Stomach smooth muscle (tissue), 2 donors: ENCODE measurements at regions not wholly inside any gene's neighbourhood (a gene's known extent, or its start where the extent isn't known, plus 50 kb on each side); places are given as distances from the start of the nearest gene placed in this dataset.

Experiments
- H3K27ac ChIP-seq: one replicate; pipeline ENCODE4 v1.7.0; 2013; ENCODE audit warnings: mild to moderate bottlenecking, low read length, inconsistent platforms
- H3K27me3 ChIP-seq, 2 donors: one replicate each; pipeline ENCODE4 v1.7.0; 2013; ENCODE audit warnings: low read length in 2 of 2; ENCODE audit not compliant: insufficient read depth in 2 of 2, control insufficient read depth in 1 of 2
- H3K36me3 ChIP-seq, 2 donors: one replicate each; pipeline ENCODE4 v1.7.0; 2013; ENCODE audit warnings: low read length in 2 of 2; ENCODE audit not compliant: control insufficient read depth in 2 of 2, insufficient read depth in 2 of 2
- H3K4me1 ChIP-seq: one replicate; pipeline ENCODE4 v1.7.0; 2013; ENCODE audit warnings: low read length; ENCODE audit not compliant: control insufficient read depth, insufficient read depth
- H3K4me3 ChIP-seq, 2 donors: one replicate each; pipeline ENCODE4 v1.7.0; 2013; ENCODE audit warnings: low read length in 2 of 2
- H3K9ac ChIP-seq, 2 donors: one replicate each; pipeline ENCODE4 v1.7.0; 2013; ENCODE audit warnings: low read length in 2 of 2, mild to moderate bottlenecking in 1 of 2
- H3K9me3 ChIP-seq, 2 donors: one replicate each; pipeline ENCODE4 v1.7.0; 2013; ENCODE audit warnings: low read length in 2 of 2; ENCODE audit not compliant: control insufficient read depth in 2 of 2
- donor health status: healthy.
- donor health status: Pancreatic carcinoma.

DNA sequence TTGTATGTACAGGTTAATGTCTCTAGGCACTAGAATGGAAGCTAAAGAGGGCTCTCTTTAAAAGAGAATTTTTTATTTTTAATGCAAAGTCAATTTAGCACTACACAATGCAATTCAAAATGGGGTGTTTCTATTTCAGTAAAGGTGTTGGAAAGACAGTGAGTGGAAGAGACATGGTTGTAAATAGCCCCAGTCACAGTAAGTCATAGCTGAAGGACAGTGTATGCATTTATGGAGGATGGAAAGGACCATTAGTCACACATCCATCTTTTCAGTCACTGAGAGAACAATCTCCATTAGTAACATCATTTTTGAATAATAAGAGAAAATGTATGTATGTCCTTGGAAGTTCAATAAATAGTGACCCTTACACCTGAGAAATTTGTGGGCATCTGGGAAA is 148.0 kb downstream of the PDHA2 start:
- no peak overlapping the region for H3K27ac ChIP-seq
- H3K9me3 ChIP-seq: no peaks in the 10 kb centered on the region
- H3K27me3 ChIP-seq: no peaks in the 10 kb centered on the region
- H3K36me3 ChIP-seq: no peaks in the 10 kb centered on the region
- no peak overlapping the region for H3K4me3 ChIP-seq
- H3K9ac ChIP-seq: no peak overlapping the region
- H3K4me1 ChIP-seq: no peaks in the 10 kb centered on the region

DNA sequence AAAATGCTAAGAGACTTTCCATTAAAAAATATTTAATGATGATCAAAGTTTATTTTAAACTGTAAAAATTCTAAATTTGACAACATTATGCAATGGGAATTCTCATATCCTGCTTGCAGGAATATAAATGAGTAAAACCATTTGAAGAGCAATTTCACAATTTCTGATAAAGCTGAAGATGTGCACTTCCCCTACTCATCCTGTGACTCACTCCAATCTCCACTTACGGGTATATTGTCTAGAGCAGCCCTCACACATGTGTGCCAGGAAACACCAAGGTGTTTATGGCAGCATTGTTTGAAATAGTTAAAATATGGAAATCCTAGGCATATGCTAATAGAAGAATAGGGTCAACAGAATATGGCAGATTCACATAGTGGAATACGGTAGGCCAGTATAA is 158.4 kb downstream of the PDHA2 start:
- Histone ChIP-seq H3K27ac (no peak overlapping the region), H3K4me1 (no peaks in the 10 kb centered on the region), H3K27me3 (no peaks in the 10 kb centered on the region), H3K9ac (no peak overlapping the region), H3K36me3 (no peaks in the 10 kb centered on the region), H3K9me3 (no peaks in the 10 kb centered on the region), H3K4me3 (no peak overlapping the region)

DNA sequence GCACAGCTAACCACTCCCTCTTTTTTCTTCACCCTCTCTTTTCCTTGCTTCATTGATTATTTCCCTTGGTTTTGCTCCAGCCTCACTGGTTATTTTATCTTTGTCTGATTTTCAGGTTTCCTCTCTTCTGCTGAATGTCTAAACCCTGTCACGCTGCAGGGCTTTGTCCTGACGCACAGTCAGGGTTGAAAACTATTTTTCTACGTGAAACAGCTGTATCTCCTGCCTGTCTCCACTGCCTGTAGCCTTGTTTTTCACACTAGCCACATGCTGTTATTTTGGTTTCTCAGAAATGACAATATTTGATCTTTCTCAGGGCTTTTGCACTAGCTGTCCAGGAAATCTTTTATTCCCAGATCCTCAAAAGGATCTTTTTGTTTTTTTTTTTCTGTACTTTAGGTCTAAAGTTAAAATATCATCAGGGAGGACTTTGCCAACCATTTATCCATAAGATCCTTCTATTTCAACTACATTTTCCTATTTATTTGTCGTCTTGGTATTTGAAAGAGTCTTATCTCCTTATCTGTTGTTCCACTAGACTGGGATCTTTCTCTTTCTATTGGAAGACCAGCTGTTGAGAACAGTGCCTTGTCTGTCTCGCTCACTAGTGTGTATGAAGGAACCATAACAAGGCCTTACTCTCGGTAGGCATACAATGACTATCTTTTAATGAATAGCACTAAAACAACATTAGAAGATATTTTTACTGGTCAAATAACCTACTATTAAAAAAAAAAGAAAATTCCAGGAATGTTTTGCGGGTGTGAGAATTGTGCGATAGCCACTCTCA is 164.3 kb downstream of the PDHA2 start:
- Histone ChIP-seq H3K4me3 (no peak overlapping the region), H3K27me3 (no peaks in the 10 kb centered on the region), H3K27ac (no peak overlapping the region), H3K9ac (no peak overlapping the region), H3K36me3 (no peaks in the 10 kb centered on the region), H3K9me3 (no peaks in the 10 kb centered on the region), H3K4me1 (no peaks in the 10 kb centered on the region)

DNA sequence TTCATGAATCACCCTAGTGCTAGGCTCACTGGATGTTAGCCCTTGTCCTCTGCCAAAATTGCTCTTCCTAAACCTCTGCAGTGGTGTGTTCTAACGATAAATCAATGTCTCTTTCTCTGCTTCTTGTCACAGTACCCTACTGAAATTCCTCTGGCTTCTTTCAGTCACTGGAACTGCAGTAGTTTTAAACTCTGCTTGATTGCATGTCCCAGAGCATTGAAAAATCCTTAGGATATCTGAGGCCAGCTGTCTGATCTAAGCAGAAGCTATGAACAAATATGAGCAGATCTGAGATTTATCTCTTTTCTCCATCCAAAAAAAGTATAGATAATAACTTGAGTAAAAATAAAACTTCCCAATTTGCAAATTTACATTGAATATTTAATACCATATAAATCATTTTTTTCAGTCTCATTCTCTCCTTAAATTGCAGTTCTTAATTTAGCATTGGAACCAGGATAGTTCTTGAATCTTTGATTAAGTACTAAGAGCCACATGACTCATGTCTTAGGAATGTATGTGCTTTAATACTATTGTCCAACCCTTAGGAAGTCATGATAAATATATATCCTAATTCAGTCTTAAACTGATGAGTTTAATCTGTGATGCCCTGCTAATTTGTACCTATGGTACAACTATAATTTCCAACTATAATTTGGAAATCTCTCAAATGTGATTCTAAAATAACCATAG is 169.7 kb downstream of the PDHA2 start:
- Histone ChIP-seq H3K4me3 (no peak overlapping the region), H3K9ac (no peak overlapping the region)

DNA sequence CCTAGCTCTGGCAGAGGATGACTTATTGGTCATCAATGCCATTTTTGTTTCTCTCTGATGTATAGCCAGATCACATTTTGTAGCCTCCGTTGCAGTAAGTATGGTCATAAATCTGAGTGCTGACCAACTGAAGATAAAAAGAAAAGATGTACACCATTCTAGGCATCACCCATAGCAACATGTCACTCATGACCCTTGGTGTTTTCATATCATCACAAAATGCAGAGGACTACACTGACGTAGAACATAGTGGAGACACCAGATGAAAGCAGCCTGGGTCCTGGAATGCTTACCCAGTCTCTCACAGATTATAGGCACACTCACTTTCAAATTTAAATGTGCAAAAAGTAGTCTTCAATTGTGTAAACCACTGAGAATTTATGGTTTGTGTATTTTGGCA is 172.8 kb downstream of the PDHA2 start:
- no peak overlapping the region for H3K4me3 ChIP-seq
- no peaks in the 10 kb centered on the region for H3K9me3 ChIP-seq
- no peak overlapping the region for H3K9ac ChIP-seq

More for the DNA sequence above, 169.7 kb downstream of the PDHA2 start:
- Histone ChIP-seq H3K4me1 (no peaks in the 10 kb centered on the region), H3K27ac (no peak overlapping the region), H3K9me3 (no peaks in the 10 kb centered on the region), H3K36me3 (no peaks in the 10 kb centered on the region), H3K27me3 (no peaks in the 10 kb centered on the region)

DNA sequence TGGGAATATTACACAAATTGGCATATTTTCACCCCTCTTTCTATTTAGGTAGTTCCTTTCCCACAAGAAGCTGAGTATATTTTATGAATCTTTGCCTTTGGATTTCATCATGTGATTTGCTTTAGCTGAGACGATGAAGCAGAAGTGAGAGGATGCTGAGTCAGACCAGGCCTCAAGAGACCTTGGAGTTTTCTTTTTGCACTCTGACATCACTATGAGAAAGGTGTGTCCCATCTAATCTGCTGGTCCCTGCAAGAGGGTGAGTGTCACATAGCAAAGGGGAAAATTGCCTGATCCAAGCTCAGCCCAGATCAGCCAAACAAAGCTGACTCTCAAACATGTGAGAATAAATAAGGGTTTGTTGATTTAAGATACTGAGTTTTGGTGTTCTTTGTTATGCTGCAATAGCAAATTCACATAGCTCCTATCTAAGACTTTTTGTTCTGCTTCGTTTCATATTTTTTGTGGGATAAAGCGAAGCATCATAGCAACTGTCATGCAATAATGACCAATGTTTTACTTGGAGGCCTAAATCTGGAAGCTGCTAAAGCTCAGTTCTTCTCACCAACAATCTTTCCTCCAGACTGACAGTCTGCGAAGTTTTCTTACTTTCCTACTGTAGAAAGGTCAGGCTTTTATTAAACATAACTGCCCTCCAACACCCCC is 176.9 kb downstream of the PDHA2 start:
- Histone ChIP-seq H3K36me3 (no peaks in the 10 kb centered on the region), H3K4me1 (no peaks in the 10 kb centered on the region), H3K27ac (no peak overlapping the region), H3K27me3 (no peaks in the 10 kb centered on the region), H3K9ac (no peak overlapping the region), H3K4me3 (no peak overlapping the region), H3K9me3 (no peaks in the 10 kb centered on the region)

More for the DNA sequence above, 172.8 kb downstream of the PDHA2 start:
- H3K27ac ChIP-seq: no peak overlapping the region
- no peaks in the 10 kb centered on the region for H3K36me3 ChIP-seq
- H3K27me3 ChIP-seq: no peaks in the 10 kb centered on the region
- H3K4me1 ChIP-seq: no peaks in the 10 kb centered on the region

DNA sequence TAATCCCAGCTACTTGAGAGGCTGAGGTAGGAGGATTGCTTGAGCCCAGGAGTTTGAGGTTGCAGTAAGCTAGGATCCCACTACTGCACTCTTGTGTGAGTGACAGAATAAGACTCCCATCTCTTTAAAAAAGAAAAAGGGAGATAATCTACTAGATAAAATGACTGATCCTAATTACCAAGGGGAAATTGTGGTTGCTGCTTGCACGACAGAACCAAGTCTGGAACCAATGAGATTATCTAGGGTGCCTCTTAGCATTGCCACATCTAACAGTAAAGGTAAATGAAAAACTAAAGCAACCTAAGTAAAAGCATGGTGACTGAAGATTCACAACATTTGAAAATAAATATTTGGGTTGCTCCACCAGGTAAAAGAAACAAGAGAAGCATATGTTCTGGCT is 185.1 kb downstream of the PDHA2 start:
- no peak overlapping the region for H3K9ac ChIP-seq
- no peak overlapping the region for H3K4me3 ChIP-seq
- H3K27ac ChIP-seq: no peak overlapping the region
- no peaks in the 10 kb centered on the region for H3K36me3 ChIP-seq
- H3K4me1 ChIP-seq: no peaks in the 10 kb centered on the region
- H3K27me3 ChIP-seq: no peaks in the 10 kb centered on the region
- H3K9me3 ChIP-seq: no peaks in the 10 kb centered on the region

DNA sequence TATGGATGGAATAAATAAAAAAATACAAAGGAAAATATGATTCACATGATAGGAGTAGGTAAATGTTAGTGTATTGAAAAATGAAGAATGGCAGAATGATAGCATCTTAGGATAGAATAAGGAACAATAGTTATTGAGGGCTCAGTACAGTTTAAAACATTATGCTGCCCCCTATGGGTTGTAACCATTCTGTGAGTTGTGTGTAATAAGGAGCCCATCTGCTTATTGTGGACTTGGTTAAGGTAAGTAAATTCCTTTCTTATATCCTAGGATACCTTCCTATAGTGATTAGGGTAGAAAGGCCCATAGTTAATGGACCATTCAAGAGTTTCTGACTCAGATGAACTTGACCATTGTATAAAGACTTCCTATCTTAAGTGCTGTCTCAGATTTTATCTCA is 195.8 kb downstream of the PDHA2 start:
- Histone ChIP-seq H3K4me1 (no peaks in the 10 kb centered on the region), H3K27ac (no peak overlapping the region), H3K9me3 (no peaks in the 10 kb centered on the region), H3K9ac (no peak overlapping the region), H3K27me3 (no peaks in the 10 kb centered on the region), H3K4me3 (no peak overlapping the region), H3K36me3 (no peaks in the 10 kb centered on the region)

DNA sequence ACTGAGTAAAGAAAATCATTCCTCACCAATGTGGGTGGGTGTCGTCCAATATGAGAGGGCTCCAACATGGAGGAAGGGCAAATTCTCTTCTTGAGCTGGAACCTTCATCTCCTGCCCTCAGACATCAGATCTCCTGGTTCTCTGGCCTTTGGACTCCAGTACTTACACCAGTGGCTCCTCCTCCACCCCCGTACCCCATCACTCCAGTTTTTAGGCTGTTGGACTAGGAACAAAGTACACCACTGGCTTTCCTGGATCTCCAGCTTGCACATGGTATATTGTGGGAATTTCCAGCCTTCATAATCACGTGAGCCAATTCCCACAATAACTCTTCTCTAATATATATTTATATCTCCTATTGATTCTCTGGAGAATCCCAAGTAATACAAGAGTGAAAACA is 196.9 kb downstream of the PDHA2 start:
- Histone ChIP-seq H3K27ac (no peak overlapping the region), H3K4me1 (no peaks in the 10 kb centered on the region), H3K9ac (no peak overlapping the region), H3K9me3 (no peaks in the 10 kb centered on the region), H3K4me3 (no peak overlapping the region), H3K27me3 (no peaks in the 10 kb centered on the region), H3K36me3 (no peaks in the 10 kb centered on the region)

DNA sequence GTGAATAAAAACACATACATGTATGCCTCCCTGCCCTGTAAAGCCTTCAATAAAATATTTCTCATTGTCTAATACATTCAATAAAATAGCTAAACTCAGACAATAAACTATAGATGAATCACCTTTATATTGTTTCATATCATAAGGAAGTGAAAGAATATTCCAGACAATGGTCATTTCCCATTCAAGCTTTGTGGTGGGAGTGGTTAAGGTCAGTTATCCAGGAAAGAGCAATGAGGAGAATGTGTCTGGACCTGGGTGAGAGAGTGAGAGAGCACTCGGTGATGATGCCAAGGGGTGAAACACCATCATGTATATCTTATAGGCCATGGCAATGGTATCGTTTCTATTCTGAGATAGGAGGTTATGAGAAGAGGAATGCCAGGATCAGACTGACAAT is 197.8 kb downstream of the PDHA2 start:
- Histone ChIP-seq H3K36me3 (no peaks in the 10 kb centered on the region), H3K27me3 (no peaks in the 10 kb centered on the region), H3K9ac (no peak overlapping the region), H3K4me3 (no peak overlapping the region), H3K4me1 (no peaks in the 10 kb centered on the region), H3K27ac (no peak overlapping the region), H3K9me3 (no peaks in the 10 kb centered on the region)

DNA sequence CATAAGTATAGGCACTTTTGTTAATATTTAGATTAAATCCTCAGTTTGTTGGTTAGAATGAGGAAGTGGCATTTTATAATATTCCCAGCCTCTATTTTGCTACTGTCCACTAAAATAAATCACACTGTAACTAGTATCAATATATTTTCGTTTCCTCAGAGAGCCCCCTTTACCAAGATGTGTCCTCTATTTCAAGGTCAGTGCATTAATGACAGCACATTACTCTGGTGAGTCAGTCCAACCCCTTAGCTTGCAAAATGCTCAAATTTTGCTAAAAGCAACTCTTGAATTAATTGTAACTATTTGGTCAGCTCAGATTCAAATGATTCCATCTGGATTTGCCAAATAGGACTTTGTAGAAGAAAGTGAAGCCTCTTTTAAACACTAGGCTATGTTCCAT is 199.3 kb downstream of the PDHA2 start:
- Histone ChIP-seq H3K9ac (no peak overlapping the region), H3K4me1 (no peaks in the 10 kb centered on the region), H3K36me3 (no peaks in the 10 kb centered on the region), H3K27me3 (no peaks in the 10 kb centered on the region), H3K4me3 (no peak overlapping the region), H3K27ac (no peak overlapping the region), H3K9me3 (no peaks in the 10 kb centered on the region)
